Spleen (tissue), 11 donors: ENCODE measurements at regions not wholly inside any gene's neighbourhood (a gene's known extent, or its start where the extent isn't known, plus 50 kb on each side); places are given as distances from the start of the nearest gene placed in this dataset.

ENCODE experiments used
- DNase-seq: peaks from one replicate; pipeline ENCODE4 v3.0.0-alpha.2; 2020
- H3K27ac ChIP-seq, 8 donors: fragments of 200-600 bp; sonication (generic) in 7 of 8; 1 replicate in 4 of 8; 2 replicates in 4 of 8; pipeline versions ENCODE4 v1.5.0 to v1.8.0; 2016 to 2021; ENCODE audit warnings: inconsistent platforms in 4 of 8, mild to moderate bottlenecking in 4 of 8, moderate library complexity in 1 of 8
- H3K27me3 ChIP-seq, 7 donors: fragments of 200-600 bp; sonication (generic) in 6 of 7; replicated peaks in 1 of 7; 1 replicate in 4 of 7; 2 replicates in 3 of 7; pipeline versions ENCODE4 v1.5.0 to v1.8.0; 2016 to 2021; ENCODE audit warnings: inconsistent platforms in 3 of 7, mild to moderate bottlenecking in 1 of 7
- H3K36me3 ChIP-seq, 6 donors: fragments of 200-600 bp; sonication (generic) in 5 of 6; 1 replicate in 4 of 6; 2 replicates in 2 of 6; pipeline versions ENCODE4 v1.5.0 to v1.8.0; 2016 to 2021; ENCODE audit warnings: inconsistent platforms in 2 of 6
- H3K4me1 ChIP-seq, 6 donors: fragments of 200-600 bp; sonication (generic) in 5 of 6; 1 replicate in 3 of 6; 2 replicates in 3 of 6; pipeline versions ENCODE4 v1.5.0 to v1.8.0; 2016 to 2021; ENCODE audit warnings: inconsistent platforms in 3 of 6
- H3K4me3 ChIP-seq, 8 donors: fragments of 200-600 bp; sonication (generic) in 7 of 8; 1 replicate in 4 of 8; 2 replicates in 4 of 8; pipeline versions ENCODE4 v1.5.0 to v1.8.0; 2016 to 2021; ENCODE audit warnings: inconsistent platforms in 4 of 8, mild to moderate bottlenecking in 4 of 8, moderate library complexity in 2 of 8
- H3K9me3 ChIP-seq, 8 donors: fragments of 200-600 bp; sonication (generic) in 7 of 8; 1 replicate in 4 of 8; 2 replicates in 4 of 8; pipeline versions ENCODE4 v1.5.0 to v1.8.0; 2016 to 2021; ENCODE audit warnings: inconsistent platforms in 4 of 8
- POLR2A ChIP-seq, 3 donors: fragments of 450-650 bp; IDR thresholded peaks; one replicate each; pipeline ENCODE4 v1.5.1; 2017; ENCODE audit warnings: antibody characterized with exemption in 3 of 3, mild to moderate bottlenecking in 1 of 3
- POLR2AphosphoS5 ChIP-seq, 3 donors: sonication (generic); formaldehyde crosslinking; IDR thresholded peaks; one replicate each; pipeline ENCODE4 v1.5.1; 2017; ENCODE audit warnings: antibody characterized with exemption in 3 of 3
- WGBS, 5 donors: extraction: QIAGEN DNeasy Blood & Tissue Kit in 3 of 5; methylation state at CpG; one replicate each; pipeline versions ENCODE4 v1.1.5 to v1.1.7; 2013 to 2018; 5-methylcytosine and 5-hydroxymethylcytosine counted together
- intact Hi-C: fragments of 100-400 bp; cut with DNase I; formaldehyde crosslinking; loops from one replicate; pipeline ENCODE4 v1.15.0; 2023; ENCODE audit warnings: low total_unique reads
- TF ChIP-seq, protein P1 (sequence below), 11 experiments: fragments of 200-600 bp in 7 of 11; fragments of 450-650 bp in 4 of 11; sonication (generic) in 4 of 11; IDR thresholded peaks in 8 of 11; conservative IDR thresholded peaks in 3 of 11; 1 replicate in 7 of 11; 2 replicates in 4 of 11; pipeline versions ENCODE4 v1.4.0 to v1.8.0; 2016 to 2021; ENCODE audit warnings: antibody characterized with exemption in 11 of 11, inconsistent platforms in 4 of 11, mild to moderate bottlenecking in 1 of 11
- donor health status: healthy with polysubstance abuse.
- donor health status: DM: no; HTN: no; CAD: no; lungs with moderate emphysema.
- donor health status: DM: no; HTN: no; CAD: no.
- donor health status: Bipolar disorder and iron deficiency.
- donor health status: healthy.
- donor health status: DM: no; HTN: no; CAD: no.
- donor health status: DM: yes; HTN: yes; CAD: no.

DNA sequence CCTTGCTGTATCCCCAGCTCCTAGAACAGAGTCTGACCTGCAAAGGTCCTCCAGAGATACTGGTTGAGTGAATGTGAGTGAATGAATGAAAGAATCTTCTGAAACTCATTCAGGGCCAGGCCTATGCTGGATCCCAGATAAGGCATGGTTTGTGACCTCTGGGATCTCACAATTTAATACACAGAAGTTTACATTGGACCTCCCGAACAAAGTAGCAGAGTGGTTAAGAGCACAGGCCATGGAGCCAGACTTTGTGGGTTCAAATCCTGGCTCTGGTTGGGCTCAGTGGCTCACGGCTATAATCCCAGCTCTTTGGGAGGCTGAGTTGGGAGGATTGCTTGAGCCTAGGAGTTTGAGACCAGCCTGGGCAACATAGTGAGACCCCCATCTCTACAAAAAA is 50.8 kb upstream of the CTPS1 start:
- intact Hi-C loops = no loop called here
- Histone ChIP-seq H3K27me3 (no peaks in the 10 kb centered on the region), H3K9me3 (no peaks in the 10 kb centered on the region), H3K4me1 (peaks cover 0 to 12% (median 0%) of the 10 kb centered on the region in 6 donors), H3K4me3 (no peak overlapping the region), H3K27ac (peak overlapping the region in 4 of 8 donors; percentile 4 to 77 (median 20)), H3K36me3 (no peaks in the 10 kb centered on the region)
- no peak for DNase-seq
- WGBS, 5 donors = 89 to 100% (median 96%) methylated on average over 2 of the region's 2 CpGs
- no peak for TF ChIP-seq POLR2AphosphoS5 (IDR thresholded peaks at IDR 0.05)
- no peak for TF ChIP-seq POLR2A (IDR thresholded peaks at IDR 0.05)
- TF ChIP-seq, protein P1, sequence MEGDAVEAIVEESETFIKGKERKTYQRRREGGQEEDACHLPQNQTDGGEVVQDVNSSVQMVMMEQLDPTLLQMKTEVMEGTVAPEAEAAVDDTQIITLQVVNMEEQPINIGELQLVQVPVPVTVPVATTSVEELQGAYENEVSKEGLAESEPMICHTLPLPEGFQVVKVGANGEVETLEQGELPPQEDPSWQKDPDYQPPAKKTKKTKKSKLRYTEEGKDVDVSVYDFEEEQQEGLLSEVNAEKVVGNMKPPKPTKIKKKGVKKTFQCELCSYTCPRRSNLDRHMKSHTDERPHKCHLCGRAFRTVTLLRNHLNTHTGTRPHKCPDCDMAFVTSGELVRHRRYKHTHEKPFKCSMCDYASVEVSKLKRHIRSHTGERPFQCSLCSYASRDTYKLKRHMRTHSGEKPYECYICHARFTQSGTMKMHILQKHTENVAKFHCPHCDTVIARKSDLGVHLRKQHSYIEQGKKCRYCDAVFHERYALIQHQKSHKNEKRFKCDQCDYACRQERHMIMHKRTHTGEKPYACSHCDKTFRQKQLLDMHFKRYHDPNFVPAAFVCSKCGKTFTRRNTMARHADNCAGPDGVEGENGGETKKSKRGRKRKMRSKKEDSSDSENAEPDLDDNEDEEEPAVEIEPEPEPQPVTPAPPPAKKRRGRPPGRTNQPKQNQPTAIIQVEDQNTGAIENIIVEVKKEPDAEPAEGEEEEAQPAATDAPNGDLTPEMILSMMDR (IDR thresholded peaks at IDR 0.05 in 8 of 11, conservative IDR thresholded peaks at IDR 0.05 in 3 of 11) = no peak

DNA sequence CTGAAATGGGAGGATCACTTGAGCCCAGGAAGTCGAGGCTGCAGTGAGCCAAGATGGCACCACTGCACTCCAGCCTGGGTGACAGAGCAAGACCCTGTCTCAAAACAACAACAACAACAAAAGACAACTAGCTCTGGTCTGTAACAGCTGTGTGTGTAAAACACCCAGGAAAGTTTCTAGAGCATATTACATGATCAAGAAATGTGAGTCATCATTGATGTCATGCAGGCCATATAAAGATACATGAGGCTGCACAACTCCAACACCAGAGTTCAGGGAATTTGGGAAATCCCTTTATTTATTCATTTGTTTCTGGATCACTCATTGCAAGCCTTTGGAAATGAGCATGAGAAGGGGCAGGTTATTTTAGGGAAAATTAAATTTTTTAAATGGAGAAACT is 50.3 kb upstream of the CTPS1 start:
- TF ChIP-seq POLR2AphosphoS5 (IDR thresholded peaks at IDR 0.05) = no peak
- no peak for TF ChIP-seq POLR2A (IDR thresholded peaks at IDR 0.05)
- TF ChIP-seq, protein P1 (IDR thresholded peaks at IDR 0.05 in 8 of 11, conservative IDR thresholded peaks at IDR 0.05 in 3 of 11) = no peak
- Histone ChIP-seq H3K4me3 (no peak overlapping the region), H3K36me3 (no peaks in the 10 kb centered on the region), H3K9me3 (no peaks in the 10 kb centered on the region), H3K27ac (peak overlapping the region in 2 of 8 donors; percentile 4 to 77), H3K4me1 (peaks cover 0 to 12% (median 0%) of the 10 kb centered on the region in 6 donors), H3K27me3 (no peaks in the 10 kb centered on the region)
- 80 to 87% (median 85%) methylated on average over 1 of the region's 1 CpG for WGBS, 5 donors
- DNase-seq = no peak
- intact Hi-C loops = no loop called here
